ENCODE measurements at regions not wholly inside any gene's neighbourhood (a gene's known extent, or its start where the extent isn't known, plus 50 kb on each side); places are given as distances from the start of the nearest gene placed in this dataset.

DNA sequence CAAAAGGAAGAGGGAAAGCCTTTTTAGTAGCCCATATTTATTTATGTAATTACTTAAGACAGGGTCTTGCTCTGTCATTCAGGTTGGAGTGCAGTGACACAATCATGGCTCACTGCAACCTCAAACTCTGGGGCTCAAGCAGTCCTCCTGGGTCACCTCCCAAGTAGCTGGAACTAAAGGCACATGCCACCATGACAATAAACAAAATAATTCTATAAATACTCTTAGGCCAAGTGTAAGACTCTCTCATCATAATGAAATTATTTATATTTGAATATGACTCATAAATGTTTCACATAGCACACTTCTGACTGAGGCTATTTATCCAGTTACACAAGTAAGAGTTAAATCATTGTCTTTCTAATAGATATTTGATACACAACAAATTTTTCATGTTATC, 314.7 kb downstream of the AMY1C start:
- Histone ChIP-seq H3K36me3 (ENCODE audit: control insufficient read depth in 4 of 4, insufficient read depth in 3 of 4, low read depth in 1 of 4, low read length in 3 of 4) (no peaks in the 10 kb centered on the region), H3K4me3 (ENCODE audit: low read depth in 1 of 3, low read length in 3 of 3) (no peak overlapping the region), H3K9me3 (ENCODE audit: control insufficient read depth in 4 of 4, low read length in 3 of 4) (no peaks in the 10 kb centered on the region), H3K4me1 (ENCODE audit: control insufficient read depth in 4 of 4, insufficient read depth in 4 of 4, low read length in 3 of 4) (no peaks in the 10 kb centered on the region), H3K9ac (ENCODE audit: low read depth in 1 of 2, low read length in 2 of 2) (no peak overlapping the region), H3K27ac (ENCODE audit: low read depth in 1 of 2, low read length in 2 of 2) (no peak overlapping the region), H3K27me3 (ENCODE audit: control insufficient read depth in 4 of 4, insufficient read depth in 4 of 4, low read length in 3 of 4) (no peaks in the 10 kb centered on the region)
- DNase-seq (ENCODE audit: low spot score): no peak
- no peak for TF ChIP-seq EGR1 (IDR thresholded peaks at IDR 0.05; ENCODE audit: low read depth in 2 of 2)
- no peak for TF ChIP-seq RAD21 (IDR thresholded peaks at IDR 0.05)
- TF ChIP-seq HNF4A (conservative IDR thresholded peaks at IDR 0.05): no peak
- no peak for TF ChIP-seq FOXA2 (IDR thresholded peaks at IDR 0.05)
- TF ChIP-seq, protein P1, sequence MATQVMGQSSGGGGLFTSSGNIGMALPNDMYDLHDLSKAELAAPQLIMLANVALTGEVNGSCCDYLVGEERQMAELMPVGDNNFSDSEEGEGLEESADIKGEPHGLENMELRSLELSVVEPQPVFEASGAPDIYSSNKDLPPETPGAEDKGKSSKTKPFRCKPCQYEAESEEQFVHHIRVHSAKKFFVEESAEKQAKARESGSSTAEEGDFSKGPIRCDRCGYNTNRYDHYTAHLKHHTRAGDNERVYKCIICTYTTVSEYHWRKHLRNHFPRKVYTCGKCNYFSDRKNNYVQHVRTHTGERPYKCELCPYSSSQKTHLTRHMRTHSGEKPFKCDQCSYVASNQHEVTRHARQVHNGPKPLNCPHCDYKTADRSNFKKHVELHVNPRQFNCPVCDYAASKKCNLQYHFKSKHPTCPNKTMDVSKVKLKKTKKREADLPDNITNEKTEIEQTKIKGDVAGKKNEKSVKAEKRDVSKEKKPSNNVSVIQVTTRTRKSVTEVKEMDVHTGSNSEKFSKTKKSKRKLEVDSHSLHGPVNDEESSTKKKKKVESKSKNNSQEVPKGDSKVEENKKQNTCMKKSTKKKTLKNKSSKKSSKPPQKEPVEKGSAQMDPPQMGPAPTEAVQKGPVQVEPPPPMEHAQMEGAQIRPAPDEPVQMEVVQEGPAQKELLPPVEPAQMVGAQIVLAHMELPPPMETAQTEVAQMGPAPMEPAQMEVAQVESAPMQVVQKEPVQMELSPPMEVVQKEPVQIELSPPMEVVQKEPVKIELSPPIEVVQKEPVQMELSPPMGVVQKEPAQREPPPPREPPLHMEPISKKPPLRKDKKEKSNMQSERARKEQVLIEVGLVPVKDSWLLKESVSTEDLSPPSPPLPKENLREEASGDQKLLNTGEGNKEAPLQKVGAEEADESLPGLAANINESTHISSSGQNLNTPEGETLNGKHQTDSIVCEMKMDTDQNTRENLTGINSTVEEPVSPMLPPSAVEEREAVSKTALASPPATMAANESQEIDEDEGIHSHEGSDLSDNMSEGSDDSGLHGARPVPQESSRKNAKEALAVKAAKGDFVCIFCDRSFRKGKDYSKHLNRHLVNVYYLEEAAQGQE (IDR thresholded peaks at IDR 0.05): no peak
- TF ChIP-seq YY1 (IDR thresholded peaks at IDR 0.05): no peak
- no peak for TF ChIP-seq HNF4G (IDR thresholded peaks at IDR 0.05)
- TF ChIP-seq JUND (IDR thresholded peaks at IDR 0.05): no peak
- no peak for TF ChIP-seq FOXA1 (IDR thresholded peaks at IDR 0.05)
- TF ChIP-seq, protein P2, sequence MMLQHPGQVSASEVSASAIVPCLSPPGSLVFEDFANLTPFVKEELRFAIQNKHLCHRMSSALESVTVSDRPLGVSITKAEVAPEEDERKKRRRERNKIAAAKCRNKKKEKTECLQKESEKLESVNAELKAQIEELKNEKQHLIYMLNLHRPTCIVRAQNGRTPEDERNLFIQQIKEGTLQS (IDR thresholded peaks at IDR 0.05): no peak
- TF ChIP-seq, protein P3, sequence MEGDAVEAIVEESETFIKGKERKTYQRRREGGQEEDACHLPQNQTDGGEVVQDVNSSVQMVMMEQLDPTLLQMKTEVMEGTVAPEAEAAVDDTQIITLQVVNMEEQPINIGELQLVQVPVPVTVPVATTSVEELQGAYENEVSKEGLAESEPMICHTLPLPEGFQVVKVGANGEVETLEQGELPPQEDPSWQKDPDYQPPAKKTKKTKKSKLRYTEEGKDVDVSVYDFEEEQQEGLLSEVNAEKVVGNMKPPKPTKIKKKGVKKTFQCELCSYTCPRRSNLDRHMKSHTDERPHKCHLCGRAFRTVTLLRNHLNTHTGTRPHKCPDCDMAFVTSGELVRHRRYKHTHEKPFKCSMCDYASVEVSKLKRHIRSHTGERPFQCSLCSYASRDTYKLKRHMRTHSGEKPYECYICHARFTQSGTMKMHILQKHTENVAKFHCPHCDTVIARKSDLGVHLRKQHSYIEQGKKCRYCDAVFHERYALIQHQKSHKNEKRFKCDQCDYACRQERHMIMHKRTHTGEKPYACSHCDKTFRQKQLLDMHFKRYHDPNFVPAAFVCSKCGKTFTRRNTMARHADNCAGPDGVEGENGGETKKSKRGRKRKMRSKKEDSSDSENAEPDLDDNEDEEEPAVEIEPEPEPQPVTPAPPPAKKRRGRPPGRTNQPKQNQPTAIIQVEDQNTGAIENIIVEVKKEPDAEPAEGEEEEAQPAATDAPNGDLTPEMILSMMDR (IDR thresholded peaks at IDR 0.05; ENCODE audit: low read depth, low read length, missing input control): no peak
- TF ChIP-seq TAF1 (conservative IDR thresholded peaks at IDR 0.05): no peak
- TF ChIP-seq GABPA (IDR thresholded peaks at IDR 0.05 in 1 of 2, conservative IDR thresholded peaks at IDR 0.05 in 1 of 2): no peak
- no peak for TF ChIP-seq SP1 (IDR thresholded peaks at IDR 0.05)

DNA sequence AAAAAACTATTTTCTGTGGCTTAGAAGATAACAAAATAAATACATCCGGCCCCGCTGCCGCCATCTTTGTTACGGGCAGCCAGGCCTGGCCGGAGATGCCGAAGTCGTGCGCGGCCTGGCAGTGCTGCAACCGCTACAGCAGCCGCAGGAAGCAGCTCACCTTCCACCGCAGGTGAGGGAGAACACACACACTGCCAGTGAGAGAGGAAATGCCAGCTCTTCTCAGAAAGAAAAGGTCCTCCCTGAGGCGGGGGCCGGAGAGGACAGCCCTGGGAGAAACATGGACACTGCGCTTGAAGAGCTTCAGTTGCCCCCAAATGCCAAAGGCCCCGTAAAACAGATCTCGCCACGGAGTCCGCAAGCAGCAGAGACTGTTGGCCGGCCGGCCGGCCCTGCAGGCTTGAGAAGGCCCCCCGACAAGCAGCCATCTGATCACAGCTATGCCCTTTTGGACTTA, 323.2 kb downstream of the AMY1C start:
- H3K4me3 ChIP-seq (ENCODE audit: low read depth in 1 of 3, low read length in 3 of 3): no peak overlapping the region
- no peak for TF ChIP-seq JUND (IDR thresholded peaks at IDR 0.05)
- TF ChIP-seq YY1 (IDR thresholded peaks at IDR 0.05): peak; percentile 47
- H3K4me1 ChIP-seq (ENCODE audit: control insufficient read depth in 4 of 4, insufficient read depth in 4 of 4, low read length in 3 of 4): no peaks in the 10 kb centered on the region
- no peak overlapping the region for H3K27ac ChIP-seq (ENCODE audit: low read depth in 1 of 2, low read length in 2 of 2)
- 85% methylated on average over 23 of the region's 23 CpGs for whole genome bisulfite sequencing
- no peaks in the 10 kb centered on the region for H3K27me3 ChIP-seq (ENCODE audit: control insufficient read depth in 4 of 4, insufficient read depth in 4 of 4, low read length in 3 of 4)
- DNase-seq (ENCODE audit: low spot score): no peak
- H3K9ac ChIP-seq (ENCODE audit: low read depth in 1 of 2, low read length in 2 of 2): no peak overlapping the region
- no peaks in the 10 kb centered on the region for H3K36me3 ChIP-seq (ENCODE audit: control insufficient read depth in 4 of 4, insufficient read depth in 3 of 4, low read depth in 1 of 4, low read length in 3 of 4)
- H3K9me3 ChIP-seq (ENCODE audit: control insufficient read depth in 4 of 4, low read length in 3 of 4): no peaks in the 10 kb centered on the region

DNA sequence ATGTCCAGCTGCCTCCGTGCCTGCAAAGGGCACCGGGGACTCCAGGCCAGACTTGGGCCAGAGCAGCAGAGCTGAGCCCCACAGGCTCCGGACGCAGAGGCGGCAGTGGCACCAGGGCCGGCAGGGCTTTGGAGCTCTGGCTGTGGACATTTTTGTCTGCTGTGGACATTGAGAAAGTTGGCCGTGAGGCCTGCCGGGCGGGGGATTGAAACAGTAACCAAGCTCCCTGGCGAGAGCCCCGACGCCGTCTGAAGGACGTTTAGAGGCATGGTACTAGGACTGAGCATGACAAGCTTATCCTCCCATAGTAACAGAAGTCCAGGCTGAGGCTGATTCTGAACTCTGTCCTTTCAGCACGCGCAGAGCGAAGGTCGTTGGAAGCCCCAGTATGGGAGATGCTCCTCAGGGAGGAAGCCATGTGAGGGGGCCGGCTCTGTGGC, 323.8 kb downstream of the AMY1C start:
- H3K4me1 ChIP-seq (ENCODE audit: control insufficient read depth in 4 of 4, insufficient read depth in 4 of 4, low read length in 3 of 4): no peaks in the 10 kb centered on the region
- no peak overlapping the region for H3K4me3 ChIP-seq (ENCODE audit: low read depth in 1 of 3, low read length in 3 of 3)
- DNase-seq (ENCODE audit: low spot score): no peak
- TF ChIP-seq HNF4G (IDR thresholded peaks at IDR 0.05) (no peak), FOXA1 (IDR thresholded peaks at IDR 0.05) (no peak), RXRA (IDR thresholded peaks at IDR 0.05) (no peak), SP1 (IDR thresholded peaks at IDR 0.05) (no peak)
- TF ChIP-seq, protein P1 (IDR thresholded peaks at IDR 0.05): no peak
- TF ChIP-seq, protein P4, sequence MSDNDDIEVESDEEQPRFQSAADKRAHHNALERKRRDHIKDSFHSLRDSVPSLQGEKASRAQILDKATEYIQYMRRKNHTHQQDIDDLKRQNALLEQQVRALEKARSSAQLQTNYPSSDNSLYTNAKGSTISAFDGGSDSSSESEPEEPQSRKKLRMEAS (IDR thresholded peaks at IDR 0.05): no peak
- H3K9me3 ChIP-seq (ENCODE audit: control insufficient read depth in 4 of 4, low read length in 3 of 4): no peaks in the 10 kb centered on the region
- no peaks in the 10 kb centered on the region for H3K27me3 ChIP-seq (ENCODE audit: control insufficient read depth in 4 of 4, insufficient read depth in 4 of 4, low read length in 3 of 4)
- WGBS: 86% methylated on average over 19 of the region's 19 CpGs
- no peaks in the 10 kb centered on the region for H3K36me3 ChIP-seq (ENCODE audit: control insufficient read depth in 4 of 4, insufficient read depth in 3 of 4, low read depth in 1 of 4, low read length in 3 of 4)
- H3K27ac ChIP-seq (ENCODE audit: low read depth in 1 of 2, low read length in 2 of 2): no peak overlapping the region
- no peak overlapping the region for H3K9ac ChIP-seq (ENCODE audit: low read depth in 1 of 2, low read length in 2 of 2)

Measured in liver (tissue), 8 donors.